Activated T-cell treated with anti-CD3 and anti-CD28 coated beads for 1 hour (primary cell): ENCODE measurements at regions not wholly inside any gene's neighbourhood (a gene's known extent, or its start where the extent isn't known, plus 50 kb on each side); places are given as distances from the start of the nearest gene placed in this dataset.

Source experiments
- DNase-seq: peaks from one replicate; pipeline ENCODE4 v3.0.0-alpha.2; 2020; ENCODE audit warnings: low read depth

DNA sequence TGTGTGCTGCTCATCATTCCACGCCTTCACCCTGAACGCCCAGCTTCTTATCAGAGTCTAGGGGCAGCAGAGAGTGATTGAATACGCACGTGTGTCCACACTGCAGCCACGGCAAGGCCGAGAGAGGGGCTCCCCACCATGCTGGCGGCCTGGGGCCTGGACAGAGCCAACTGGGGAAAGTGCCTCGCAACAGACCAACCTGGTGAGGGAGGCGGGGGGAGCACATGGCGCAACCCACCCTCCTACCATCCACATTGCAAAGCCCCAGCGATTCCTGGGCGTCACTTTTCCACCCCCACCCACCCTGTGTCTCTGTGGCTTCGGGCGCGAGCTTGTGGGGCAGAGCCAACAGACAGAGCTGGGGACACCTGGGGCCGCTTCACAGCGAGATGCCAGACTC lies 66.4 kb upstream of the DUSP22 start:
- DNase-seq: no peak

- DNase-seq: no peak
These were observed 65.7 kb upstream of the DUSP22 start for GRCh38 chr6:226516-227073.

DNA sequence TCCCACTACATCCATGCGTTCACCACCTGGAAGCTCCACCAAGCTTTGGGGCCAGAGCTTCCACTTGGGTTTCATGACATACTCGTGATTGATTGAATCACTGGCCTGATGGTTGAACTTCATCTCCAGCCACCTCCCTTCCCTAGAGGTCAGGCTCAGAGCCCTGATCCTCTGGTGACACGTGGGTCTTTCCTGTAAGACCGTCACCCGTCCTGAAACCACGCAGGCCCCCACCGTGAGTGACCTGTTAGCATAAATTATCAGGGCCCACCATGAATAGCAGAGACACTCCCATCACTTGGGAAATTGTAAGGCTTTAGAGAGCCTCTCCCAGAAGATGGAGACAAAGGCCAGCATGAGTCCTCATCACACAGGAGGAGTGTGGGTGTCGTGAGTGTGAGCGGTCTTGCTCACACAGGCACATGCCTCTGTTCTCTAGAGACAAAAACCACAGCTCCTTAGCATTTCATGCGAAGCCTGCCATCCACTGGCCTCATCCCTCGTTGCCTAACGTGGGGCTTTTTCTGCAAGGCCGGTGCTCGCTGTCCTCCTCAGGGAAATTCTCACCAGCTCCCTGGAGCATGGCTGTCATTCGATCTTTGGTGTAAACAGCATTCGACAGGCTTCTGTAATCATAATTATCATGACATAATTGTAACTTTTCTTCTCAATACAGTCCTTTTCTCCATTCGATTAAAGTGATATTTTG lies 65.1 kb upstream of the DUSP22 start:
- DNase-seq: no peak

GRCh38 chr6:227812-228338 lies 64.4 kb upstream of the DUSP22 start:
- DNase-seq: no peak

GRCh38 chr6:228881-229651 lies 63.2 kb upstream of the DUSP22 start:
- no peak for DNase-seq

- DNase-seq: no peak
These were observed 60.5 kb upstream of the DUSP22 start for GRCh38 chr6:231779-232178.

DNA sequence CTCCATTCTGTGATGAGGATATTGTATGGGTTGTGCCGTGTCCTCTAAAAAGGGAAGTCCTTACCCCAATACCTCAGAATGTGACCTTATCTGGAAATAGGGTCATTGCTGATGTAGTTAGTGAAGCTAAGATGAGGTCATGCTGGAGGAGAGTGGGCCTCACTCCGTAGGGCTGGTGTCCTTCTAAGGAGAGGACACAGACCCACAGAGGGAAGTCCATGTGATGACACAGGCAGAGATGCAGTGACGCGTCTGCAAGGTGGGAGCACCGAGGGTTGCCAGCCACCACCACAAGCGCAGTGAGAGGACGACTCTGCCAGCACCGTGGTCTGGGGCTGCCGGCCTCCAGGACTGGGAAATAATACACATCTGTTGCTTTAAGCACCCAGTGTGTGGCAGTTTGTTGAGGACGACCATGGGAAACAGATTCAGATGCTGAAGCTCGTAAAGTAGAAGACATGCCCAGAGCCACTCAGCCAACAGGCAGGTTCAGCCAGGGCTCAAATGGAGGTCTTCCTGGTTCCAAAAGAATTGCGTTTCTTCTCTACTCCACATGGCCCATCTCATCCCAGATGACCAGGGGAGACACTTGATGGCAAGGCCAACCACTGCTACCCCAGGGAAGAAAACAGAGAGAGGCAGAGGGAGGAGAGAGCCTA lies 59.2 kb upstream of the DUSP22 start:
- no peak for DNase-seq

DNA sequence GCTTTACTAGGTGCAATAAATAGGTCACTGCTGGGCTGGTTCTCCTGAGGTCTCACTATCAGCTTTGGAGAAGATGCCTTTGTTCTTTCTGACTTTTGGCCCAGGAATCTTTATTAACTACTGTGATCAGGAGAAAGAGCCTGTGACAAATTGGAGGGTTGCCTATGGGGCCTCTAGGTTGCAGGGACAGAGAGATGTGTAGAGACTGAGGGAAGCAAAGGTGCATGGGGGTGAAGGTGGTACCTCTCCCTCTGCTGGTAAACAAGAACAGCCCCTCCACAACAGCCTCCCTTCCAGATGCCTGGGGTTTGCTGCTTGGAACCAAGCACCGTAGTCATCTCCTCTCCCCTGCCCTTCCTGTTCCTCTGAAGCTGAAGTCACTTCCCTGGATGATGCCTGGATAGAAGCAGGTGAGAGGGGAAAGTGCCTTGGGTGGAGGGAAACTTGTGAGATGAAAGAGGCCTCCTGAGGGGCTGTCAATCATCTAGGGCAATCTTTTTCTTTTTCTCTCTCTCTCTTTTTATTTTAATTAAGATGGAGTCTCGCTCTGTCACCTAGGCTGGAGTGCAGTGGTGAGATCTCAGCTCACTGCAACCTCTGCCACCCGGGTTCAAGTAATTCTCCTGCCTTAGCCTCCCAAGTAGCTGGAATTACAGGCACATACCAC lies 57.4 kb upstream of the DUSP22 start:
- no peak for DNase-seq

- DNase-seq: no peak
These were observed 56.4 kb upstream of the DUSP22 start for GRCh38 chr6:235763-236360.

- no peak for DNase-seq
These were observed 55.8 kb upstream of the DUSP22 start for GRCh38 chr6:236519-236918.

DNA sequence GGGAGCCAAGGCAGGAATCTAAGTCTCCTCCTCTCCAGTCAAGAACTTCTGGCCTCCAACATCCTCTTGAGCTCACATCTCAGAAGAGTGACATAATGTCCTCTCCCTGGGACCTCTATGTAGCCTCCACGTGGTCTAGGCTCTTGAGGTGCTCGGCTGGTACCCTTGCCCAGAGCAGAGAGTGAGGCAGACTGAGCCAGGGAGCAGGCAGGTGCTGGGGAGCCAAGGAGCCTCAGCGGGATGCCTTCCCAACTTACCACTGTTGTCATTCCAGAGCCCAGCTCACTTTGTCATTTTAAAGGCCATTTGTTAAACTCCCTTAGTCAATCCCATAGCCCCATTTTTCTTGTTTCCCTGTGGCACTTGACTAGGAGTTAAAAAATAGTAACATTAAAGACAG lies 52.1 kb upstream of the DUSP22 start:
- DNase-seq: no peak

GRCh38 chr6:241336-241865 lies 50.9 kb upstream of the DUSP22 start:
- no peak for DNase-seq
